Lung (tissue), 11 donors: ENCODE measurements at regions not wholly inside any gene's neighbourhood (a gene's known extent, or its start where the extent isn't known, plus 50 kb on each side); places are given as distances from the start of the nearest gene placed in this dataset.

ENCODE experiments used
- ATAC-seq: fragments of 200-7000 bp; cut with Tn5 transposase; one replicate; pipeline ENCODE4 v1.9.1; 2020; ENCODE audit warnings: moderate number of reproducible peaks; ENCODE audit not compliant: insufficient read depth, low FRiP score
- DNase-seq, 3 donors: peaks; one replicate each; pipeline ENCODE4 v3.0.0-alpha.2; 2013 to 2017
- H3K27ac ChIP-seq, 2 donors: one replicate each; pipeline ENCODE4 v1.5.1; 2013; ENCODE audit warnings: mild to moderate bottlenecking in 2 of 2, moderate library complexity in 2 of 2, control low read depth in 1 of 2, inconsistent platforms in 1 of 2, low read depth in 1 of 2, low read length in 1 of 2
- H3K27me3 ChIP-seq, 3 donors: one replicate each; pipeline ENCODE4 v1.5.1; 2013; ENCODE audit warnings: low read length in 2 of 3; ENCODE audit not compliant: control insufficient read depth in 3 of 3, insufficient read depth in 3 of 3
- H3K36me3 ChIP-seq, 4 donors: one replicate each; pipeline ENCODE4 v1.5.1; 2013; ENCODE audit warnings: low read length in 4 of 4, mild to moderate bottlenecking in 1 of 4, moderate library complexity in 1 of 4; ENCODE audit not compliant: control insufficient read depth in 4 of 4, insufficient read depth in 4 of 4
- H3K4me1 ChIP-seq, 5 donors: one replicate each; pipeline ENCODE4 v1.5.1; 2013; ENCODE audit warnings: low read length in 5 of 5, mild to moderate bottlenecking in 2 of 5, moderate library complexity in 1 of 5; ENCODE audit not compliant: control insufficient read depth in 5 of 5, insufficient read depth in 5 of 5
- H3K4me3 ChIP-seq: one replicate; pipeline ENCODE4 v1.5.1; 2013; ENCODE audit warnings: mild to moderate bottlenecking, control low read depth, moderate library complexity
- H3K9ac ChIP-seq, 2 donors: one replicate each; pipeline ENCODE4 v1.5.1; 2013; ENCODE audit warnings: low read length in 2 of 2, control low read depth in 1 of 2; ENCODE audit not compliant: insufficient read depth in 1 of 2
- H3K9me3 ChIP-seq, 4 donors: one replicate each; pipeline ENCODE4 v1.5.1; 2013; ENCODE audit warnings: low read length in 3 of 4, mild to moderate bottlenecking in 1 of 4, moderate library complexity in 1 of 4; ENCODE audit not compliant: control insufficient read depth in 4 of 4, insufficient read depth in 3 of 4
- WGBS, 2 donors: extraction: QIAGEN DNeasy Blood & Tissue Kit; methylation state at CpG; one replicate each; pipeline ENCODE4 v1.1.7; 2013; 5-methylcytosine and 5-hydroxymethylcytosine counted together
- TF ChIP-seq, protein P1 (sequence below): IDR thresholded peaks from 2 replicates; pipeline ENCODE4 v1.5.1; 2012; ENCODE audit warnings: mild to moderate bottlenecking; ENCODE audit errors: control extremely low read depth, extremely low read depth
- donor health status: control.
- donor health status: control.
- donor health status: Bipolar disorder and iron deficiency.
- donor health status: healthy.
- donor health status: DM: yes; HTN: yes; CAD: no.

- 41 to 67% methylated on average over 6 of the region's 6 CpGs for WGBS, 2 donors
Observed at GRCh38 chr11:33636104-33636503, 64.5 kb downstream of the C11orf91 start.

DNA sequence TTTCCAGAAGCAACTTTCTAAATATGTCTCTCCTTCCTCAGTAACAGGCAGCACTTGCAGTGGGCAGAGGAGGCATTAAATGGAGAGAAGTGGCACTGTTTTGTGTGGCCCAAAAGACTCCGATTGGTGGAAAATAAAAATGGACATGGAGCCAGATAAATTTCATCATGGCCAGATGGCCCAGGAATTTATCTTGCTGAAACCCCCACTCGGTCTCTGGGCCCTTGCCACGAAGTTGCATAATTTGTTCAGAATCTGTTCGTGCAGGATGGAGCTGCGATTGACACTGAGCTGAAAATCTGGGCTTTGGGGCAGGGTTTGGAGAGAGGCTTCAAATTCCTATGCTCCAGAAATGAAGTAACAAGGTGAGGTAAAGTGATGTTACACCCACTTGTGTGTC lies 65.5 kb downstream of the C11orf91 start:
- Histone ChIP-seq H3K4me1 (peaks cover 0 to 5% (median 0%) of the 10 kb centered on the region in 5 donors), H3K36me3 (no peaks in the 10 kb centered on the region), H3K27me3 (no peaks in the 10 kb centered on the region), H3K27ac (no peak overlapping the region), H3K4me3 (no peak overlapping the region), H3K9me3 (peaks cover 0 to 7% (median 0%) of the 10 kb centered on the region in 4 donors), H3K9ac (no peak overlapping the region)
- DNase-seq (peak; percentile 72 to 86 (median 83)), ATAC-seq (no peak)
- TF ChIP-seq, protein P1, sequence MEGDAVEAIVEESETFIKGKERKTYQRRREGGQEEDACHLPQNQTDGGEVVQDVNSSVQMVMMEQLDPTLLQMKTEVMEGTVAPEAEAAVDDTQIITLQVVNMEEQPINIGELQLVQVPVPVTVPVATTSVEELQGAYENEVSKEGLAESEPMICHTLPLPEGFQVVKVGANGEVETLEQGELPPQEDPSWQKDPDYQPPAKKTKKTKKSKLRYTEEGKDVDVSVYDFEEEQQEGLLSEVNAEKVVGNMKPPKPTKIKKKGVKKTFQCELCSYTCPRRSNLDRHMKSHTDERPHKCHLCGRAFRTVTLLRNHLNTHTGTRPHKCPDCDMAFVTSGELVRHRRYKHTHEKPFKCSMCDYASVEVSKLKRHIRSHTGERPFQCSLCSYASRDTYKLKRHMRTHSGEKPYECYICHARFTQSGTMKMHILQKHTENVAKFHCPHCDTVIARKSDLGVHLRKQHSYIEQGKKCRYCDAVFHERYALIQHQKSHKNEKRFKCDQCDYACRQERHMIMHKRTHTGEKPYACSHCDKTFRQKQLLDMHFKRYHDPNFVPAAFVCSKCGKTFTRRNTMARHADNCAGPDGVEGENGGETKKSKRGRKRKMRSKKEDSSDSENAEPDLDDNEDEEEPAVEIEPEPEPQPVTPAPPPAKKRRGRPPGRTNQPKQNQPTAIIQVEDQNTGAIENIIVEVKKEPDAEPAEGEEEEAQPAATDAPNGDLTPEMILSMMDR, result no peak
- WGBS, 2 donors, result 36 to 39% methylated on average over 5 of the region's 5 CpGs

More at GRCh38 chr11:33636104-33636503, 64.5 kb downstream of the C11orf91 start:
- H3K4me1 ChIP-seq, result peaks cover 0 to 5% (median 0%) of the 10 kb centered on the region in 5 donors
- H3K27me3 ChIP-seq, result no peaks in the 10 kb centered on the region
- no peak overlapping the region for H3K9ac ChIP-seq
- ATAC-seq (no peak), DNase-seq (no peak)
- no peak overlapping the region for H3K4me3 ChIP-seq
- peaks cover 0 to 5% (median 0%) of the 10 kb centered on the region in 4 donors for H3K9me3 ChIP-seq
- TF ChIP-seq, protein P1, result no peak
- H3K27ac ChIP-seq, result no peak overlapping the region
- no peaks in the 10 kb centered on the region for H3K36me3 ChIP-seq

DNA sequence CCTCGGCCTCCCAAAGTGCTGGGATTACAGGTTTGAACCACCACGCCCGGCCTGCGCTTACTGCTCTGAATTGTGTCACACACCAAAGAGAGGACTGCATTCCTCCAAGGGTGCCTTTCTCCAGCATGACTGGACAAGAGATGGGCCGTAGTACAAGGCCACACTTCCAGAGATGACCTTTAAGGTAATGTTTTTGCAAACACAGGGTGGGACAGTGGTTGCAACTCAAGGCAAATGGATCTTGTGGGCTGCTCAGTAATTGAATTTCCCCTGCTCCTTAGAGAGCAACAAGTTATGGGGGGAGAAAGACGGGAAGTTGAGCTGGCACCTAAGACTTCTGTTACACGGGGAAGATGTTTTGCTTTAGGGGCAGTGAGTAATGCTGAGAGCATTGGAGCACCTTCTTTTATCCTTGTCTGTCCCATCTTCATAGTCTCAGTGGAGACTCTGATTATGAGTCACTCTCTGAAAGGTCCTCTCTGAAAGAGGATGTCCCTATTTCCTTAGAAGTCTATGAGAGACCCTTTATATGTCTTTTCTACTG lies 66.3 kb downstream of the C11orf91 start:
- Histone ChIP-seq H3K4me3 (no peak overlapping the region), H3K27ac (no peak overlapping the region), H3K9me3 (peaks cover 0 to 7% (median 0%) of the 10 kb centered on the region in 4 donors), H3K4me1 (peaks cover 0 to 5% (median 0%) of the 10 kb centered on the region in 5 donors), H3K36me3 (no peaks in the 10 kb centered on the region), H3K27me3 (no peaks in the 10 kb centered on the region), H3K9ac (no peak overlapping the region)
- TF ChIP-seq, protein P1, result no peak
- no peak for DNase-seq
- ATAC-seq, result no peak
- WGBS, 2 donors, result 85 to 93% methylated on average over 7 of the region's 7 CpGs
